HEK293T (cell line): ENCODE measurements at regions not wholly inside any gene's neighbourhood (a gene's known extent, or its start where the extent isn't known, plus 50 kb on each side); places are given as distances from the start of the nearest gene placed in this dataset.

Source experiments
- ARNT ChIP-seq: fragments of 450-650 bp; IDR thresholded peaks from 2 replicates; pipeline ENCODE4 v1.6.1; 2017; ENCODE audit warnings: mild to moderate bottlenecking
- CTBP1 ChIP-seq: fragments of 450-650 bp; IDR thresholded peaks from 2 replicates; pipeline ENCODE4 v1.6.1; 2016; ENCODE audit warnings: borderline replicate concordance
- ELF4 ChIP-seq: fragments of 450-650 bp; IDR thresholded peaks from 2 replicates; pipeline ENCODE4 v1.6.1; 2017; ENCODE audit warnings: antibody characterized with exemption
- FOXA1 ChIP-seq: fragments of 450-650 bp; IDR thresholded peaks from 2 replicates; pipeline ENCODE4 v1.6.1; 2016; ENCODE audit warnings: mild to moderate bottlenecking
- FOXK2 ChIP-seq: fragments of 450-650 bp; IDR thresholded peaks from 2 replicates; pipeline ENCODE4 v1.6.1; 2016; ENCODE audit warnings: mild to moderate bottlenecking
- FOXM1 ChIP-seq: fragments of 450-650 bp; IDR thresholded peaks from 2 replicates; pipeline ENCODE4 v1.6.1; 2017; ENCODE audit warnings: mild to moderate bottlenecking, borderline replicate concordance
- HDGF ChIP-seq: fragments of 450-650 bp; IDR thresholded peaks from 2 replicates; pipeline ENCODE4 v1.6.1; 2017; ENCODE audit warnings: antibody characterized with exemption, borderline replicate concordance
- L3MBTL2 ChIP-seq: fragments of 450-650 bp; conservative IDR thresholded peaks from 2 replicates; pipeline ENCODE4 v1.6.1; 2016; ENCODE audit warnings: mild to moderate bottlenecking
- NFRKB ChIP-seq: fragments of 450-650 bp; IDR thresholded peaks from 2 replicates; pipeline ENCODE4 v1.6.1; 2016; ENCODE audit warnings: mild to moderate bottlenecking, moderate library complexity
- SP1 ChIP-seq: fragments of 450-650 bp; IDR thresholded peaks from 2 replicates; pipeline ENCODE4 v1.6.1; 2017
- TARDBP ChIP-seq: fragments of 450-650 bp; IDR thresholded peaks from 2 replicates; pipeline ENCODE4 v1.6.1; 2016
- ZNF384 ChIP-seq: fragments of 450-650 bp; IDR thresholded peaks from 2 replicates; pipeline ENCODE4 v1.6.1; 2016
- TF ChIP-seq, protein P1 (sequence below): fragments of 450-650 bp; IDR thresholded peaks from 2 replicates; pipeline ENCODE4 v1.6.1; 2016

DNA sequence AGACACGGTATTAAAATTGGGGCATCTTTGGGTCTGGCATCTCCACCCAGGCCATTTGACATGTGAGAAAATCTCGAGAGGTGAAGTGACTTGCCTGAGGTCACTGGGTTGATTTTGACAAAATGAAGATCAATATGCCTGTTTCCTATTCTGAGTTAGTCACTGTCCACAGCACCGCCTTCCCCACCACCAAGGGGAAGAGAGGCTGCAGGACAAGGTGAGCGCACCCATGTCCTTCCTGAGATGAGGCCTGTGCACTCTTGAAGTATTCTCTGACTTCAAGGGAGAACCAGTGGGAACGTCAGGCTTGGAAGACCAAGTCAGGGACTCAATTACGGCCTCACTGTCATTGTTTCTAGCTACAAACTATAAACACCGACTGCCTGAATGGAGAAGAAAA is 49.9 kb upstream of the WSB1 start:
- TF ChIP-seq TARDBP (no peak), SP1 (no peak), ARNT (no peak), ZNF384 (no peak), L3MBTL2 (no peak), FOXM1 (no peak), HDGF (no peak), FOXK2 (no peak), NFRKB (no peak), FOXA1 (no peak), ELF4 (no peak), CTBP1 (no peak)
- TF ChIP-seq, protein P1, sequence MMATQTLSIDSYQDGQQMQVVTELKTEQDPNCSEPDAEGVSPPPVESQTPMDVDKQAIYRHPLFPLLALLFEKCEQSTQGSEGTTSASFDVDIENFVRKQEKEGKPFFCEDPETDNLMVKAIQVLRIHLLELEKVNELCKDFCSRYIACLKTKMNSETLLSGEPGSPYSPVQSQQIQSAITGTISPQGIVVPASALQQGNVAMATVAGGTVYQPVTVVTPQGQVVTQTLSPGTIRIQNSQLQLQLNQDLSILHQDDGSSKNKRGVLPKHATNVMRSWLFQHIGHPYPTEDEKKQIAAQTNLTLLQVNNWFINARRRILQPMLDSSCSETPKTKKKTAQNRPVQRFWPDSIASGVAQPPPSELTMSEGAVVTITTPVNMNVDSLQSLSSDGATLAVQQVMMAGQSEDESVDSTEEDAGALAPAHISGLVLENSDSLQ = no peak
